Limb (tissue), 2 donors: ENCODE measurements at regions not wholly inside any gene's neighbourhood (a gene's known extent, or its start where the extent isn't known, plus 50 kb on each side); places are given as distances from the start of the nearest gene placed in this dataset.
A peak's percentile ranks its signal among the peaks of the same experiment; 100 is the strongest.
"Not testable (repeated sequence)": the region's sequence is repeated elsewhere in the genome, so short reads cannot be mapped to it uniquely, and the experiment has no call there.

Source experiments
- DNase-seq, 2 donors: peaks; one replicate each; pipeline ENCODE4 v3.0.0-alpha.2; 2016; ENCODE audit errors: extremely low spot score in 2 of 2

DNA sequence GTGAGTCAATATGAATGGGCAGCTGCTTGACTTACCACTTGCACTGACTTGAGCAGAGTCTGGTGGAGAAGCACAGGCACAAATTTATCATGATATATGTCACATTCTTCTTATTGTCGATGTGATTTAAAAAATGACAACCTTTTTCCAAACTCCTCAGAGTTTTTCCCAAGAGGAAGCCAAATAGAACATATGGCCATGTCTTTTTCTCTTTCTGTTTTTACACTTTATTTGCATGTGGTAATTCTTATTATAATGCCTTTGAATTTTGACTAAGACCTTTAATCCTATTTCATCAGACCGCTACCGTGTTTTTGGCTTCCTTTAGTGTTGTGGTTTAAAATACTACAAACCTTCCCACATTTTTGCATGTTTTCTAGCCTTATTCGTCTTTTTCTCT, 666.2 kb downstream of the PDCD6IP start:
- no peak for DNase-seq

DNA sequence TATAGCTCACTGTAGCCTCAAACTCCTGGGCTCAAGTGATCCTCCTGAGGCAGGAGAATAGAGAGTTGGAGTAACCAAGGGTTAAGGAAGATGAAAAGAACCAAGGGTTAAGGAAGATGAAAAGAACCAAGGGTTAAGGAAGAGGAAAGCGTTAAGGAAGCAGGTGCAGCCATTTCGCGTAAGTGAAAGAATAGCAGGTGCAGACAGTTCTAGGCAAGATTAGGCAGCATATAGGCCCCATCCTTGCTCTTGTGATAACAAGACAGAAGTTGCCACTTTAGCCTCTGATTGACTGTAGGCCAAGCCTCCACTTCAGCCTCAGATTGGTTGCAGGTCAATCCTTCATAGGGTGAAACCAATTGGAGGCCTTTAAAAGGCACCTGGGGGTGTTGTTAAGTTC, 677.4 kb downstream of the PDCD6IP start:
- no peak for DNase-seq

DNA sequence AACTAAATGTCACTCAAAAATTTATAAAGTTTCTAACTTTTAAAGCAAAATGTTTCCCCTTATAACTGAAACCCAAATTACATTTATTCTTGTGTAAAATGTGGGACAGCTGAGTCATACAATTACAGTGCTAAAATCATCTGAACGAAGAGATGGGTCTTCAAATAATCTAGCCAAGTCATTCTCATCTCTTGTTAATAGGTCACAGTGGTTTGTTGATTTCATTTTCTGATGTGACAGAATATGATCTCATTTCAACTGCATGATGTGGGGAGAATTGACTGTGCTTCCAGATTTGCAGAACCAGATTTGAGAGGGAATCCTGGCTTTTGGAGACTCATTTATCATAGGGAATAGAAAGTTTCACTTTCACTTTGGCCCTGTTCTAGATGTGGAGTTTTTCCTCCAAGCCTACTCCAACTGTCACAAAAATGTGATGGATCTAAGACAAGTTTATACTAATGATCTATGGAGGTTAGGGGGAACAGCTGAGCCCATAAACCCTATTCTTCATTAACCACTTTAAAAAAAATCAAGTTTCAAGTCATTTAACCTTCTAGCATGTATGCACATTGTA, 685.0 kb downstream of the PDCD6IP start:
- DNase-seq, result no peak

DNA sequence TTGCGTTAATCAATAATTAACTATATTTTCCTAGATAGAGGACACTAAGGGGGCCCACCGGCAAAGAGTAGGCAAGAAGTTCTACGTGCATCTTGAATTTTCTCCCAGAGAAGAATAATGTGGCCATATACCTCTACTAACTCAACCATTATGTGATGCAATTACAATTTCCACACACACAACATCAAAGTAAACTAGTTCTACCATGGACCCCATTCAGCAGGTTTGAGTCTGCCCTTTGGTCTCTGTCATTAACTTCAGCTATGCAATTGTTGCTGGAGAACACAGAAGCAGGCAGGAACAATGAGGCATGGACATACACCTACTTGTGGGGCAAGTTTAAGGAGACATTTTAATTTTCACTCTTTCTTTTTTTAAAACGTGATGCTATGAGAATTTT, 705.9 kb downstream of the PDCD6IP start:
- no peak for DNase-seq

DNA sequence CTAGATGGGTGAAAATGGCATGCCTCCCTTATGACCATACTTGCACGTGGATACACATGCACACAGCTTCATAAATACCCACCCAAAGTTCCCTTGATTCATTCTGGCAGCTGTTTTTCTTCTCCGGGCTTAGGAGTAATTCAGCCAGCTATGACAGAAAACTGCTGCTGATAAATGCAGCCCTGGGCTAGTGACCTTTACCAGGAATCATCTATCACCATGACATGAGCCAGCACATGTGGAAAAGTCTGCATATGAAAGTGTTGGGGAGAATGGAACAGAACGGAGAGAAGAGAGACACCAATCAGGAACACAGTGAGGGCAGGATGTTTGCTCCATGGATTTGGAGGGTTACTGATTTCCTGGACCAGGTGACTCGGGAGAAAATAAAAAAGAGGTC, 706.3 kb downstream of the PDCD6IP start:
- DNase-seq, result no peak

DNA sequence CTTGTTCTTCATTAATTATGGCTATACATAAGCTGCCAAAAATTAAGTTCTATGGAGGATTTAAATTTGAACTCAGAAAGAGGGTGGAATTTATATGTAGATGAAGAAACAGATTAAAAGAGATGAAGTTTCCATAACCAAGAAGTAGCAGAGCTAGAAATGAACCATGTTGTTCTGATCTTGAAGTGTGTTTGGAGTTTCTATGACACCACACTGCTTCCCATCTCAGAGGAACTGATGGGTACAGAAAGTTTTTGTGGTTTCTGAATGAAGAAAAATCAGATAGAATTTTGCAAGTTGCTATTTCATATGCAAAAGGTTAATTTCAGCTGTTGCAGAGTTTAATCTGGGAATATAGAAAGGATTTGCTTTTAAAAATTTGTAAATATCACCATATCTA, 710.3 kb downstream of the PDCD6IP start:
- DNase-seq, result no peak

DNA sequence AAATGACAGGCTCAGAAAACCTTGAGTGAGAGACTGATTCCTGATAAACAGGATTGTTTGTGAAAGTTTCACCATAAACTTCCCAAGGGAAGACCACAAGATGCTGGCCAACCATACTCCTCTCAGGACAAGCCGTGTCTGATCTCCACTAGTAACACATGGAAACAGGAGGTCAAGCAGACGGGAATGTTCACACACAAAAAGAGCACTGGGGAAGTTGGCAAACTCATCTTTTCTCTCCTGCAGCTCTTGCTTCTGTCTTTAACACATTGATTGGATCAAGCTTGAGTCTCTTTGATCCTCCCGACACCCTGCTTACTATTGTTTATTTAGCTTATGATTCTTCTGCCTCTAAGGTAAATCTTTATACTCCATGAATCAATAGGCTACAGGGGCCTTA, 713.5 kb downstream of the PDCD6IP start:
- no peak for DNase-seq

DNA sequence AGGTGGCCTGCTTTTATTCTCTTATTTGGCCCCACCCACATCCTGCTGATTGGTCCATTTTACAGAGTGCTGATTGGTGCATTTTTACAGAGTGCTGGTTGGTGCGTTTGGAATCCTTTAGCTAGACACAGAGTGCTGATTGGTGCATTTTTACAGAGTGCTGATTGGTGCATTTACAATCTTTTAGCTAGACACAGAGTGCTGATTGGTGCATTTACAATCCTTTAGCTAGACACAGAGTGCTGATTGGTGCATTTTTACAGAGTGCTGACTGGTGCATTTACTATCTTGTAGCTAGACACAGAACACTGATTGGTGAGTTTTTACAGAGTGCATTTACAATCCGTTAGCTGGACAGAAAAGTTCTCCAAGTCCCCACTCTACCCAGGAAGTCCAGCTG, 720.6 kb downstream of the PDCD6IP start:
- not testable (repeated sequence) for DNase-seq

DNA sequence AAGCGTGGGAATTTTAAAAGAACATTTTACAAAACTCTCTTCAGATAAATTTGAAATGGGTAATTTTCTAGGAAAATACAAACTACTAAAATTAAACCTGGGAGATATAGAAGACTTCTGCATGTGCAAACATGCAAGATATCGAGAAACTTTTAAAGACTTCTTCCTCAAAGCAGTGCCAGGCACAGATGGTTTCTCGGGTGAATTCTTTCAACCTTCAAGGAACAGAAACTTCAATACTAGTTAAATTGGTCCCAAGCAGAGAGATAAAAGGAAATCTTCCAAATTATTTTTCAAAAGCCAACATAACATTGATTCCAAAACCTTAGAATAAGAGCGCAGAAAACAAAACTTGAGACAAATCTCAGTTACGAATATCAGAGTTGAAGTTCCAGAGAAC, 732.7 kb downstream of the PDCD6IP start:
- no peak for DNase-seq

DNA sequence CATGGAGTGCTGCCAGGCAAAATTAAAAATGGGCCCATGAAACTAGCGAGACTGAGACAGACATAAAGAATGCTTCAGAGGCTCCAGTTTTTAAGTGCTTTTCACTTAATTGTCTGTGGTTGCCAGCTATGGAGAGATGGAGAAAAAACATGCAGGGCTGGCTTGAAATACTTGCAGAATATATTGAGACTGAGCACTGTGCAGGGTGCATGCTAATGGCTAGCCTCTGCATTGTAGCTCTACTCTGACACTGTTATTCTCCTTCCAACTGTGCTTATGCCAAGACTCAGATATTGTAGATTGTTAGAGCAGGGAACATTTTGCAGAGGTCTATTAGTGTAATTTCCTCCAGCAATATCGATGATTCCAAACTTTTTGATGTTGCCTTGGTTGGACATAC, 735.0 kb downstream of the PDCD6IP start:
- peak in 1 of 2 donors; percentile 14 for DNase-seq

DNA sequence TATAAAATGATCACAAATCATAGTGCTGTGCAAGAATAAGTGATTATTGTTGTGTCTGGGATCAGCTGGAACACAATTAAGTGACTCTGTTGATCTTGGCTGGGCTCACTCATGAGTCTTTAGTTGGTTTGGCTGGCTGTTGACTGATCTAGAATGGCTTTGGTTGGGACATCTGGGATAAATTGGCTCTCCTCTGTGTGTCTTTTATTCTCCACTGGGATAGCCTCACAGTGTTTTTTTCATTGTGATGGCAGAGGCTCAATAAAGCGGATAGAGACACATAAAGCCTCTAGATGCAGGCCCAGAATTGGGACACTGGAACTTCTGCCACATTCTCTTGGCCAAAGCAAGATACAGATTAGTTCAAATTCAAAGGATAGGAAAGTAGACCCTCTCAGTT, 735.6 kb downstream of the PDCD6IP start:
- no peak for DNase-seq

DNA sequence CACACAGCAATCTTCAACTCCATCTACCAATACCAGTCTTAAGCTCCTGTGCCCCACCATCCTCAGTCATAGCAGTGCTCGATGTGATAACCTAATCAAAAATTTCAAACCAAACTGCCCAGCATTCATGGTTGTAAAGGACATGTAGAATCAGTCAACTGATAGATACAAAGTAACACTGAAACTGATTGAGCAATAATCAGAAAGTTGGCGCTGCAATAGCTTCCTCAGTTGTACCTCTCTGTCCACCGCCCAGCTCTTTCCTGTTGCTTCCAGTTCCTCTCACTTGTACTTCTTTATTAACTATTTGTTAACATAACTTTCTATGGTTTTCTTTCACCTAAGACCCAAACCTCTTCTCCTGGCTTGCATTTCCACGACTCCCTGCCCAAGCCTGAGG, 745.7 kb downstream of the PDCD6IP start:
- no peak for DNase-seq

DNA sequence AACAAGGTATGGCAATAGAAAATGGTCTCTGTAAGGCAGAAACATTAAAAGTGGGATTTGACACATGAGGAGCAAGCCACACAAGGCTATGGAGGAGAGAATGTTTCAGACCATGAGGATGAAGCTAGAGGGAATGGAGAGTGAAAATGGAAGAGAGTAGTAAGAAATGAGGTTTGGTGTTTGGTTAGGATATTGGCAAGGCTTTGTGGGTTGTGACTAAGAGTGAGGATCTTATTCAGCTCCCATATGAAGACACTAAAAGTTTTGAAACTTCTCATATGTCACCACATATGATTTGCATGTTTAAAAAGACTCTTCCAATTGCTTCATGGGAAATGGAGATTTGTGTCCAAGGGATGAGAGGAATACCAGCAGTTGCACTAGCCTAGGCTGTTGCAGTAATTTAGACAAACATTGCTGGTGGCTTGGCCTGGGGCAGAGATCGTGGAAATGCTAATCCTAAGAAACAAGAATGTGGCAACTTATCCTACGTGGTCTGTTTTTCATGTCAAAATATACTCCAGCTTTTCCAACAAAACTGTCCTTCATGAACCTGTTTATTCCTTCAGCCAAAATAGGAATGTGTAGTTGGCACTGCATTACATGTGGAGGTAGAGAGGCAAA, 749.0 kb downstream of the PDCD6IP start:
- DNase-seq, result no peak

DNA sequence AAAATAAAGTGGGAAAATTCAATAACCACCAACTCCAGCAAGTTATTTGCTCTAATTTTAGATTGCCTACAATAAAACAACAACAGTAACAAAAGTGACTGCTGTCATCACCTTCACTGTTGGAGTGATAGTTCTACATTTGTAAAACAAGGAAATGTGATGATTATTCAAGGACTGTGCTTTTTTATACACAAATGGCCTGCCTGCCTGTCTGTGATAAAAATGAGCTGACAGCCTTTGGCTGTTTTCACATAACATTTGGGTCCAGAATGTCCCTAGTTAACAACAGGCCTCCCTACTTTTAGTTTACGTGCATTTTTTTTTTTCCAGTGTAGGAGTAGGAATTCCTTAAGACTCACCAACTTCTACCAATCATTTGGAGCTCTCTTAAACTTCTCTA, 768.8 kb downstream of the PDCD6IP start:
- DNase-seq, result no peak

DNA sequence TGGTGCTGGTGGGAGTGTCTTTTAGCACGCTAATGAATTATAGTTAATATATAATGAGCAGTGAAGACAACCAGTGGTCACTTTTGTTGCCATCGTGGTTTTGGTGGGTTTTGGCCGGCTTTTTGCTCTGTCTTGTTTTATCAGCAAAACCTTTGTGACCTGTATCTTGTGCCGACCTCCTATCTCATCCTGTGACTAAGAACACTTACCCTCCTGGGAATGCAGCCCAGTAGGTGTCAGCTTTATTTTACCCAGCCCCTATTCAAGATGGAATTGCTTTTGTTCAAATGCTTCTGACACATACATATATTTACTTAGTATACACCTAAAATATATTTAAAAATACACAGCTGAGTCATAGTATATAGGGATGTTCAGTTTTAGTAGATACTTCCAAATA, 770.3 kb downstream of the PDCD6IP start:
- DNase-seq, result no peak

DNA sequence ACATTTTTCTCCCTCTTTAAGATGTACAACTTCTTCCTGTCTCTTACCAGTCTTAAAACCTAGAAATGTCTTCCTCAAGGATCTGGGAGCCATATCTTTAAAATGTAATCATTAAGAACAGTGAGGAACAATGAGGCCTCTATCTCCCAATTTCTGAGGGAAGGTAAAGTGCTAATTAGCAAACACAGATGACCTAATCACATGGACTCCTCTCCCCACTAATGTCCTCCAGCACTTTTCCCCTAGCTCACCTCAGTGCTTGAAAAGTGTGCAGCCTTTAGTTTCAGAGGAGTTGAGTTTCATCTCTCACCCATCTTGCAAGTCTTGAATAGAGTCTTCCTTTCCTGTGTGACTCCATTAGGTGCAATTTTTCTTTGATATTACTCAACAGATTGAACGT, 771.0 kb downstream of the PDCD6IP start:
- DNase-seq, result no peak

DNA sequence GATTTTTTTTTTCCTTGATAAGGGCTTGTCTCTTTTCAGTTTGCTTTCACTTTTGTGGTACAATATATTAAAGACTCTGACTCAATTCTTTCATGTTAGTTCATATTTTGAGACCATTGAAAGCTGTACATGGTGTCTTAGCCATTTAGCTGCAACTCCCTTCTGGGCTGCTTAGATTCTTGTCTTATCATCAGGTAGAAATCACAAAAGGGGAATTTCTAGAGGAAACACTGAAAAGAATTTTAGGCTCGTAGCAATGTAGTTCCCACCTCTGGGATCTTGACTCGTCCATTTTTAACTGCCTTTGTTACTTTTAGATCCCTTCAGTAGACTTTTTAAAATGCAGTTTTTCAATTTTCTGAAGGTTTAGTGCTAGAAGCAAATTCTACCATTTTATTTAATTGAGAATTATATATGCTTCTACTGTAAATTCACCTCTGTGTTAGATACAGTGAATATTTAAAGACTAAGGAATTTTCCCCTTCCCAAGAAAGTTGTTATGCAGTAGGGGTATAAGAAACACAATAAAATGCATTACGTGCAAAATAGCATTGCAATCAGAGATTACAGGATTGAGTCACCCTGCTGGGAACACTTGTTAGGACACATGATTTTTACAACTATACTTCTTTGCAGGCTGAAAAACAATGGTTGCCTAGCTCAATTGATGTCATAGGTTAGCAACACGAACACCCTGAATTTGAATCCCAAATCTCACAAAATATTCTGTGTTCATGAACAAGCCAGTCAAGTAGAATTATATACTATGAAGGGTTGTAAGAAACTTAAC, 772.7 kb downstream of the PDCD6IP start:
- DNase-seq, result no peak

DNA sequence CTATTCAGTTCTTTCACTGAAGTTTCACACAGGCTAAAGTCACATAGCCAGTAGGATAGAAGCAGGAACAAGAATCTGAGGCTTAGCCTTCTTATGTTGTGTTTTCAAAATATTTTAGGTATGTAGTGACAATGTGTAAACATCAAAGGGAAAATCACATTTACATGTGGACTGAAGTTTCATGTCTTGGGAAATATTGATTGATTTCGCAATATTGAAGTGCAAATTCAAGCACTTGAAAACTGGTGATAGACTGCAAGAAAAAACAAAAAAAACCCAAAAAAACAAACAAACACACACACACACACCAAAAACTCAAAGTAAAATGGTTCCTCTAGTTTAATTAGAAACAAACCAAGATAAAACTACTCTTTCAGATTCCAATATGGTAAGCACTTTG, 773.3 kb downstream of the PDCD6IP start:
- DNase-seq, result no peak

DNA sequence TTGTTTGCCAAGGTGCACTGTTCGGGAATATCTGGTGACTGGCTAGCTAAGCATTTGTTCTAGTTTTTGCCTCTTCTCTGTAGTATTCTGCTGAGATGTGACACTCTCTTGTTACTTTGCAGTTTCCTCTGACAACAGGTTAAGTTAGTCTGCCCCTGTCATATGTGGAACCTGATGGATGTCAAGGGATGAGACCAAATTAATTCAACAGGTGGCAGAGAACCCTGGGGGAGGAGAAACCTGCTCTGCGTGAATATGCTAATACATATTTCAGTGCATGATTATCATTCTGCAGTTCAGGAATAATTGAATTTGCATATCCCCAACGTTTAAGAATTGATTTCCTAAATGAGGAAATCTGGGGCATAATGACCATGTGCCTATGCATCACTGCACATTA, 777.3 kb downstream of the PDCD6IP start:
- no peak for DNase-seq

DNA sequence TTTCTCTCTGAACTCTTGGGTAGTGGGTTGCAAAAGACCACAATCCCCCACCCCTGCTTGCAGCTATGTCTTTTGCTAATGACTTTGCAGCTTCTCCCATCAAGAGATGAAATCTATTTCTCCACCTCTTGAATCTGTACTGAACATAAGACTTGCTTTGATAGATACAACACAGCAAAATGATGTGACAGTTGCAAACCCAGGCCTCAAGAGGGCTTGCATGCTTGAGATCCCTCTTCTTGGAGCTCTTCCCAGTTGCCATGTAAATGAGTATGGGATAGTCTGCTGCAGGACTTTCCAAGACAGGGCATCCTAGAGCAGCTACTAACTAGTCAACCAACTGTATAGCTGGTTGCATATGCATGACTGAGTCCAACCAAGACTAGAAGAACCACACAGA, 783.6 kb downstream of the PDCD6IP start:
- DNase-seq, result no peak

DNA sequence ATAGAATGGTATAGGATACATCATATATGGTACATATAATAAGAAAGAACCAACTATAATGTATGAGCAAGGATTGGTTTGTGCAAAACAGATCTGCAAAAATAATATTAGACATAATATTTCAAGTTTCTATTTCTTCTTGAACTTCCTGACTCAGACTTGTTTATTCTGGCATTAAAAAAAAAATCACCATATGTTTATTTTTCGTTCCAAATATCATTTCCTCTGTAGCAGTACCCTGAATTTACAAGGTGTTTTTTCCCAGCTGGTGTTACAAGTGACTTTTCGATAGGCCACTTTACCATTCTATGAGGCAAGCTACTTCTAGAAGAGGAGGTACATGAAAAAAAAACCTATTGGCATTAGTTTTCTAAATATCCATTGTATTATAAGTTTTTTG, 785.0 kb downstream of the PDCD6IP start:
- no peak for DNase-seq

DNA sequence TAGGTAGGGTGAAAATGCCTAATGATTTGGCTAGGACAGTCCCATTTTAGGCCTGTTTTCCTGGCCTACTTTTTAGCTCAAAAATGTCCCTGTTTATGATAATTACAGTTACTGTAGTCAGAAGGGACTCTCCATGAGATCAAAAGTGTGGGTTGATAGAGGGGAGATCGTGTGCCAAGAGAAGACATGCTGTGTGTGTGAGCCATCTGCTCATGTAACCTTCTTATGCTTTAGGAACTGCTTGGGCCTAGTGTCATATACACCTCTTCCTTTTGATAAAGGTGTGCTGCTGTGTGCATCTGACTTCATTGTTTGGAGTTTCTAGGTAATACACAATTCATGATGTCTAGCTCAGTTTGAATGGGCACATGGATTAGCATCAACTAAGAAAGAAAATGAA, 786.5 kb downstream of the PDCD6IP start:
- DNase-seq, result no peak

DNA sequence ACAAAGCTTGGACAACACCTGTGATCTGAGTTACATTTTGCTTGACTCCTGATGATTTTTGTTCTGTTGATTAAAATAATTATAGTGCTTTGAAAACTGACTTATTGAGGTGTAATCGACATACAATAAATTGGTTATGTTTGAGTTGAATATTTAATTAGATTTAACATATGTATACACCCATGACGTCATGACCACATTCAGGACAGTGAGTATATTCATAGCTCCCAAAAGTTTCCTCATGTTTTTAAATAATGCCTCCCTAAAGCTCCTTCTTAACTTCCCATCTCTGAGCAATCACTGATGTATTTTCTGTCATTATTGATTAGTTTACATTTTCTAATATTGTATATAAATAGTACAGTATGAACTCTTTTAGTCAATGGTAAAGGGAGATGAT, 801.2 kb downstream of the PDCD6IP start:
- DNase-seq, result no peak
